Inferior parietal cortex (tissue), 1 donor: ENCODE measurements at regions not wholly inside any gene's neighbourhood (a gene's known extent, or its start where the extent isn't known, plus 50 kb on each side); places are given as distances from the start of the nearest gene placed in this dataset.

ENCODE experiments used
- DNase-seq: peaks from one replicate; pipeline ENCODE4 v3.0.0-alpha.2; 2016; ENCODE audit errors: extremely low spot score

DNA sequence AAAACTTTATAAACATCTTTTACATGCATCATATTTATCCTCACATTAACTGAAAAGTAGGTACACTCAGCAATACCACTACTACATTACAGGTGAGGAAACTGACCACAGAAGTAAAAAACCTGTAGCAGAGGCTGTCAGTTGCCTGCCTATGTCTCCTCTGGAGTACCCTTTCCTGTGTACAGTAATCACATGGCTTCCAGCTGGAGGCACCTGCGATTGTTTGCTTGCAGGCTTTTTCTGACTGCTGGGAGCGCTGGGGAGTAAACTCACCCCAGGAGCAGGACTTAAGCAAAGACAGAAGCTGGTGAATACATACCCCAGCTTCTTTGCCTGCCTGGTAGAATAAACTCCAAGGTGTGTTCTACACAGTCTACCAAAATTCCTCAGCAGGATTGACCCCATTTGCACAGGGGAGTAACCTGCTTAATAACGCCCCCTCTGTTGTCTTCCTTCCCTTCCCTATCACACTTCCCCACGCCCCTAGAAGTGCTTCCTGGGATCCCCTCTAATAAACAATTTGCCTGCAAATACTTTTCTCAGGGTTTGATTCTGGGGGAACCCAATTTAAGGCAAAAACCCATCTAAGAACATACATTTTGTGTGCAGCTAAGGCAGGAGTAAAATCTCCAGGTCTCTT, 138.9 kb downstream of the PTH2R start:
- DNase-seq: no peak

- DNase-seq: no peak
Measured at GRCh38 chr2:208546107-208546506, 139.5 kb downstream of the PTH2R start.

GRCh38 chr2:208546860-208547650, 140.5 kb downstream of the PTH2R start:
- no peak for DNase-seq

DNA sequence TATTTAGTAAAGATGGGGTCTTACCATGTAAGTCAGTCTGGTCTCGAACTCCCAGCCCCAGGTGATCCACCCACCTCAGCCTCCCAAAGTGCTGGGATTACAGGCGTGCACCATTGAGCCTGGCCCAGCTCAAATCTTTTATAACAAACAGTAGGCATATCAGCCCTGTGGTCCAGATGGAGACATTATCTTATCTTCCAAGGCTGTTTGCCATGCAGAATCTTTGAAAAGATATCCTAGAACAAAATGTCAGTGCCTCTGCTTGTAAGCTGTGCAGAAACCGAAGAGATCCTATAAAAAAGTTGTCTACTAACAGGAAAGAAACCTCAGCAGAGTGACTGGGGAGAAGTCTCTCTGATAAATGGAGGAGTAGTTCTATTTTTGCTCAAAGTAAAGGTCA, 142.1 kb downstream of the PTH2R start:
- no peak for DNase-seq

DNA sequence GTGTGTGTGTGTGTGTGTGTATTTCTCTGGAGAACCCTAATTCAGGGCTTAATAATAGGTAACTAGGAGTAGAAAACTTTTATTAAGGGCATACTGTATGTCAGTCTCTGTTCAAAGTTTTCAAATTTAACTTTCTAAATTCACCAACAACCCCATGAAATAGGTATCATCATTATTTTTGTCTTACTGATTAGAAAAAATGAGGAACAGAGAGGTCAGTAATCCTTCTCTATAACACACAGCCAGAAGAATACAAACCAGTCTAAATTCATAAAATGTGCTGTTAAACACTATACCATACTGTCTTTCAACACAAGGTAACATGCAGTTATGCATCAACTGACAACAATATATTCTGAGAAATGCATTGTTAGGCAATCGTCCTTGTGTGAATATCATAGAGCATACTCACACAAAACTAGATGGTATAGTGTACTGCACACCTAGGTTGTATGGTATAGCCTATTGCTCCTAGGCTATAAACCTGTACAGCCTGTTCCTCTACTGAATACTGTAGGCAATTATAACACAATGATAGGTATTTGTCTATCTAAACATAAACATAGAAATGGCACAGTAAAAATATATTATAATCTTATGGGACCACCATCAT, 143.1 kb downstream of the PTH2R start:
- no peak for DNase-seq

DNA sequence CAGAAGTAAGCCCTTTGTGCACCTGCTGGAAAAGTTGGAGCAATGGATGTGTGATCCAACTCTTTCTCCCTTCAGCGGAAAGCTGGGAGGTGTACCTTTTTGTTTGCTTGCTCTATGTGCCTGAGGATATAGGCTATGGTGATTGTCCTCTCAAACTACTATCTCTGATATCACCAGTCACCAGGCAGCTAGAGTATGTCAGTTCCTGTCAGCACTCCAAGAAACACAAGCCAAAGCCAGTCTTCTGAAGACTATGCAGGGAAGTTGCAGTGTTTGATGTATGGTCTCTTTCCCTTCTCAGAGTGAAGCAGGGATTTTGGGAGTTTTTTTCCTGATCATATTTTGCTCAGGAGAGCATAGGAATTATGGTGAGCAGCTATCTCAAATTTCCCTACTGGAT, 146.4 kb downstream of the PTH2R start:
- DNase-seq: no peak

GRCh38 chr2:208556983-208557484, 150.4 kb downstream of the PTH2R start:
- DNase-seq: no peak

- no peak for DNase-seq
Measured at GRCh38 chr2:208565690-208566416, 159.3 kb downstream of the PTH2R start.

GRCh38 chr2:208568203-208568602, 161.6 kb downstream of the PTH2R start:
- no peak for DNase-seq

DNA sequence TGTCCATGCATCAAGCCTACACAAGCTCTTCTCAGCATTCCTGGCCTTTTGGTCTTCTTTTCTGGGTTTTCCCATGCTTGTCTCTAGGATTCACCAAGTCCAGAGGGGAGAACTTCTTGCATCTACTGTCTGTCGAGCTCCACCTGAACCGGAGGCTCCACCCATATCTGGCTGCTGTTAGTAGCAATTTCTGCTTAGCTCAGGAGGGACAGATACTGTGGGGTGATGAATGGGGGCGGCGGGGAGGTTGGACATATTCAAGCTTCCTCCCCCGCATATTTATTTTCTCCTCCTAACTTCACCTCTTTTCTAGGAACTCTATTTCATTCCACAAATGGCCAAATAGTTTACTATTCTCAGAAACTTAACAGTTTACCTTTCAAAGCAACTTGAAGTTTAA, 163.5 kb downstream of the PTH2R start:
- no peak for DNase-seq

GRCh38 chr2:208570851-208571763, 164.5 kb downstream of the PTH2R start:
- DNase-seq: no peak

DNA sequence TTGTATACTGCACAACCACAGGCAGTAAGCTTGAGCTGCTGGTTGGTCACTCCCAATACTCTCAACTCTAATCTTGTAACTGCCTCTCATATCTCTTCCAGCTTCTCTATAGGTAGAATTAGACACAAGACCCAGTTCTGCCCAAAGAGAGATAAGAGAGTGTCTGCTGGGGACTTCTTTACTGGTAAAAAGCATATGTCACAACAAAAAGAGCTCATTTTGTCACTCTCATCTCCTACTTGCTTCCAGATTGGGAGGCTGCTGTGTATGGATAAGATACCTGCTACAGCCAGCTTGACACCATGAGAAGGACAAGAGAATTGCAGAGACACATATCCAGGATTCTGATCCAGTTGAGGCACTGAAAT, 165.2 kb downstream of the PTH2R start:
- no peak for DNase-seq

DNA sequence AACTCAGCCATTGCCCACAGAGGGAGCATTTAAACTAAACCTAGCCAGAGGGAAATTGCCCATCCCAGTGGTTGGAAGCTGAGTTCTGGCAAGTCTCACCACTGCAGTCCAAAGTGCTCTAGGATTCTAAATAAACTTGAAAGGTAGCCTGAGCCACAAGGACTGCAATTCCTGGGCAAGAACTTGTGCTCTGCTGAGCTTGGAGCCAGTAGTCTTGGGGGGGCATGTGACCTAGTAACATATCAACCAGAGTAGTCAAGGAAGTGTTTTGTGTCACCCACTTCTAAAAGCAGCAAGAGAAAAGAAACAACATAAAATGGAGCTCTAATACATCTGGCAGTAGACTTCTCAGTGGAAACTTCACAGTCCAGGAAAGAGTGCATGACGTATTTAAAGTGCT, 167.0 kb downstream of the PTH2R start:
- no peak for DNase-seq

DNA sequence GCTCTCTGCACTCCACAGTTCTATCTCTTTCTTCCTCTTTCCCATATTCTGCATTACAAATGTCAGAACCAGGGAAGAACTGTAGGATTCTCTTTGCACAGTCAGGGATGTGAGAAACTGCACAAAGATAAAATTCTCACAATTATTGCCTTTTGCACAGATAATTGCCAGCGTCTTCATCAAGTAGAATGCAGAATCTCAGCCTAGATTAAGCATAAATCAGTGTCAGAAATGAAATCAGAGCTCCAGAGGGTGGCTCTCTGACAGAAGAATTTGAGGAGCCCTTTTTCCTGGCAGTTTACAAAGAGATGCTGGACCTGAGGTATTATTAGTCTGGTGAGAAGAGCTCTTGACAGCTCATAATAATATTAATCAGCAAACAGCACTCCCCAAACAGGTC, 173.1 kb downstream of the PTH2R start:
- no peak for DNase-seq

DNA sequence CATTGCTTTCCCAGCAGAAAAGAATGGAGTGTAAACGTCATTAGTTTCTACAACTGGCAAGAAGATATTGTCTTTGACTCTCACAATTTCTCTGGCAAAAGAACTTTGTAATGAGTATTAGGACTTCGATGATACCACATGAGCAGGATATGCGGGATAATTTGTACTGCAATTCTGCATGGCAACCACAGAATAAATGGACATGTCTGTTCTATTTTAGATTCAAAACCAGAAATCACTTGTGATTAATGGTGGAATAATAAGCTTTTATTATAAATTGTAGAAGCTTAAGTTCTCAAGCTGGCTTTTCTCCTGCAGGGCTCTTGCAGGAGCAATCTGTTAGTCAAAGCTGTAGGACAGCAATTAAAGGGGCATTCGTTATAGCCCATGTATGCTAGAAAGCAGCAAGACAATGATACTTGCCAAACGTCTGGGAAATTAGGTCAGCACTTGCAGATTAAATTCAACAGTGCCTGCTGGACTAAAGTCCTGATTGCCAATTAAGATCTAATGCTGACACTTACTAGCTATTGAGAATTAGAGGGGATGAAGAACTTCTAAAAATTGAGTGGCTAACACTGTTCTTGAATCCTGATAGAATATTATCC, 177.9 kb downstream of the PTH2R start:
- no peak for DNase-seq

GRCh38 chr2:208586516-208586915, 179.9 kb downstream of the PTH2R start:
- no peak for DNase-seq

DNA sequence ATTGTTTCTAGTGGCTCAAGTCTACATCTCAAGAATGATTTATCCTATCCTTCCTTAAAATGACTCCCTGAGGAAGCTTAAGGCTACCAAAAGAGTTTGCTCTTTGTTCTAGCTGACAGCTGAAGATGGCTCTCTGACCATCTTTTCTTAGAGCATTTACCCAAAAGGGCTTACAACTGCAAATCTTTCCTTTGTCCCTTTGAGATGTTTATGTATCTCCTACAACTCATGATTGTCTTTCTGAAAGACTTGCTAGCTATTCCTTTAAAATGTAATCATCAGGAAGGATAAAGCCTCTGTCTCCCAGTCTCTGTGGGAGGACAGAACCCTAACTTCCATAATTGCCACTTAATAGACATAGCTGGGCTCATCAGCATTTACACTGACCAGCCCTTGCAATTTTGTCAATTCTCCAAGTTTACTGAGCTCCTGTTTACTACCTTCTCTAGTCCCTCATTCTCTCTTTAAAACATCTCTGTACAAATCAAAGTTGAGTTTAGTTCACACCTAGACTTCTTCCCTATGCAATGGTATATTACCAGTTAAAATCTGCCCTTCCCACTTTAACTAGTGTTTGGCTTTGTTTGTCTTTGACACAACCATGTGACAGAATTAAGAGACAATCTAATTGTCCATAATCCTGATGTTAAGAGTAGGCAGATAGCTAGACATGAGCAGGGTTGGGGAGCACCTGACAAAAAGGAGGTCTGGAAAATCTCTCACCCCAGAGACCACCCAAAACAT, 188.2 kb downstream of the PTH2R start:
- no peak for DNase-seq

GRCh38 chr2:208595386-208596275, 189.0 kb downstream of the PTH2R start:
- no peak for DNase-seq

DNA sequence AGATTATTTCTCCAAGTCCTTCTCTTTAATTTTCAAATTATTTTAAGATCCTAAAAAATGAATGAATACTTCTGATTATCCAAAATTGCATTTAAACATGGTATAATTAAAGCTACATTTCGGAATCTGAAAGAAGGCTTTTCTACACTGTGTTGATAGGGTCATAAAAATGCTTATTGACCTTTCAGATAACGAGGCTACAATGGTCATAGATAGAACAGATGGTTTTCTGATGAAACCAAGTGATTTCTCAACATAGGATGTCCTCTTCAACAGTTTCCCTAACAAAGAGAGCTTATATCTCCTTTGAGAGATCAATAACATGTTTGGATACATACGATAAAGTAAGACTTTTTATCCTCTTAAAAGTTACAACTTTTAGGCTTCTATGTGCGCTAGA, 201.1 kb downstream of the PTH2R start:
- DNase-seq: no peak
